Natural killer cell (primary cell): ENCODE measurements at regions not wholly inside any gene's neighbourhood (a gene's known extent, or its start where the extent isn't known, plus 50 kb on each side); places are given as distances from the start of the nearest gene placed in this dataset.

ENCODE experiments used
- ATAC-seq, 3 donors: fragments of 150-1000 bp in 2 of 3; fragments of 200-7000 bp in 1 of 3; cut with Tn5 transposase; 1 replicate in 1 of 3; 2 replicates in 2 of 3; pipeline ENCODE4 v1.10.0; 2021; ENCODE audit warnings: mild to moderate bottlenecking in 2 of 3, moderate library complexity in 2 of 3
- DNase-seq, 2 donors: peaks; one replicate each; pipeline versions ENCODE4 v3.0.0 to v3.0.0-alpha.2; 2013 to 2021; ENCODE audit warnings: mixed read lengths in 1 of 2
- H3K27ac ChIP-seq: one replicate; pipeline ENCODE4 v1.5.1; 2013; ENCODE audit warnings: mild to moderate bottlenecking, low read length
- H3K27me3 ChIP-seq: one replicate; pipeline ENCODE4 v1.6.1; 2013; ENCODE audit warnings: low read length; ENCODE audit not compliant: control insufficient read depth, insufficient read depth
- H3K36me3 ChIP-seq: one replicate; pipeline ENCODE4 v1.6.1; 2013; ENCODE audit warnings: low read length; ENCODE audit not compliant: control insufficient read depth, insufficient read depth
- H3K4me1 ChIP-seq: one replicate; pipeline ENCODE4 v1.6.1; 2013; ENCODE audit warnings: low read length; ENCODE audit not compliant: control insufficient read depth, insufficient read depth
- H3K4me3 ChIP-seq: one replicate; pipeline ENCODE4 v1.5.1; 2013; ENCODE audit warnings: low read length
- H3K9me3 ChIP-seq: one replicate; pipeline ENCODE4 v1.6.1; 2013; ENCODE audit warnings: low read length; ENCODE audit not compliant: control insufficient read depth, insufficient read depth
- H3K27ac Mint-ChIP-seq, 2 donors: one replicate each; pipeline ENCODE4 v1.8.0; 2022; ENCODE audit warnings: mild to moderate bottlenecking in 2 of 2, mixed read lengths in 2 of 2, moderate library complexity in 1 of 2
- H3K27me3 Mint-ChIP-seq, 2 donors: one replicate each; pipeline ENCODE4 v1.8.0; 2022; ENCODE audit warnings: low read depth in 2 of 2, mixed read lengths in 2 of 2
- H3K36me3 Mint-ChIP-seq: one replicate; pipeline ENCODE4 v1.8.0; 2022; ENCODE audit warnings: mixed read lengths
- H3K4me1 Mint-ChIP-seq, 2 donors: one replicate each; pipeline ENCODE4 v1.8.0; 2022; ENCODE audit warnings: mixed read lengths in 2 of 2
- H3K4me3 Mint-ChIP-seq: one replicate; pipeline ENCODE4 v1.8.0; 2022; ENCODE audit warnings: mild to moderate bottlenecking, moderate library complexity, mixed read lengths
- H3K9me3 Mint-ChIP-seq, 2 donors: one replicate each; pipeline ENCODE4 v1.8.0; 2022; ENCODE audit warnings: mixed read lengths in 2 of 2
- WGBS: methylation state at CpG from one replicate; pipeline ENCODE4 v1.1.7; 2013; ENCODE audit warnings: missing lambda C conversion rate; ENCODE audit not compliant: insufficient coverage; 5-methylcytosine and 5-hydroxymethylcytosine counted together
- intact Hi-C: fragments of 100-400 bp; cut with micrococcal nuclease; formaldehyde crosslinking; loops from one replicate; pipeline ENCODE4 v1.14.2; 2022
- TF ChIP-seq, protein P1 (sequence below): fragments of 200-600 bp; IDR thresholded peaks from one replicate; pipeline ENCODE4 v1.8.0; 2022; ENCODE audit warnings: antibody characterized with exemption

DNA sequence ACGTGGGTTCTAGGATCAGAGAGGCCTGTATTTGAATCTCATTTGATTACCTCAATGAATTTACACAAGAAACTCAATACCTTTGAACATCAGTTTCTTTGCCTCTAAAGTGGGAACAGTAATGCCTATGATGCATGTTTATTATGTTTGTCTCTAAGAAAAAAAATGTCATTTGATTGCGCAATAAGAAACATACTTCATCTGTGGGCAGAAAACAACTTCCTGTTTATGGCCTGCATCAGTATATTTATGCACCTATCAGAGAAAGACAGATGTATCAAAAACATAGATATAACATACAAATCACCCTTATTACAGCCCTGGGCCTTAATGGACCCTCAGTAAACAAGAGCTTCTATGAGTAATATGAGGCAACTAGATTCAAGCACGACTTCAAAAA is 516.4 kb upstream of the ARID1B start:
- Histone ChIP-seq H3K27me3 (no peaks in the 10 kb centered on the region), H3K36me3 (no peaks in the 10 kb centered on the region), H3K4me1 (no peaks in the 10 kb centered on the region), H3K4me3 (no peak overlapping the region), H3K9me3 (no peaks in the 10 kb centered on the region), H3K27ac (no peak overlapping the region)
- intact Hi-C loops = no loop called here
- Mint-ChIP-seq H3K27me3 (no peaks in the 10 kb centered on the region), H3K36me3 (no peaks in the 10 kb centered on the region), H3K4me3 (no peak overlapping the region), H3K4me1 (no peaks in the 10 kb centered on the region), H3K27ac (no peak overlapping the region), H3K9me3 (peaks cover 0 to 3% of the 10 kb centered on the region in 2 donors)
- WGBS = 73% methylated on average over 2 of the region's 3 CpGs
- ATAC-seq (no peak), DNase-seq (no peak)
- TF ChIP-seq, protein P1, sequence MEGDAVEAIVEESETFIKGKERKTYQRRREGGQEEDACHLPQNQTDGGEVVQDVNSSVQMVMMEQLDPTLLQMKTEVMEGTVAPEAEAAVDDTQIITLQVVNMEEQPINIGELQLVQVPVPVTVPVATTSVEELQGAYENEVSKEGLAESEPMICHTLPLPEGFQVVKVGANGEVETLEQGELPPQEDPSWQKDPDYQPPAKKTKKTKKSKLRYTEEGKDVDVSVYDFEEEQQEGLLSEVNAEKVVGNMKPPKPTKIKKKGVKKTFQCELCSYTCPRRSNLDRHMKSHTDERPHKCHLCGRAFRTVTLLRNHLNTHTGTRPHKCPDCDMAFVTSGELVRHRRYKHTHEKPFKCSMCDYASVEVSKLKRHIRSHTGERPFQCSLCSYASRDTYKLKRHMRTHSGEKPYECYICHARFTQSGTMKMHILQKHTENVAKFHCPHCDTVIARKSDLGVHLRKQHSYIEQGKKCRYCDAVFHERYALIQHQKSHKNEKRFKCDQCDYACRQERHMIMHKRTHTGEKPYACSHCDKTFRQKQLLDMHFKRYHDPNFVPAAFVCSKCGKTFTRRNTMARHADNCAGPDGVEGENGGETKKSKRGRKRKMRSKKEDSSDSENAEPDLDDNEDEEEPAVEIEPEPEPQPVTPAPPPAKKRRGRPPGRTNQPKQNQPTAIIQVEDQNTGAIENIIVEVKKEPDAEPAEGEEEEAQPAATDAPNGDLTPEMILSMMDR = no peak

DNA sequence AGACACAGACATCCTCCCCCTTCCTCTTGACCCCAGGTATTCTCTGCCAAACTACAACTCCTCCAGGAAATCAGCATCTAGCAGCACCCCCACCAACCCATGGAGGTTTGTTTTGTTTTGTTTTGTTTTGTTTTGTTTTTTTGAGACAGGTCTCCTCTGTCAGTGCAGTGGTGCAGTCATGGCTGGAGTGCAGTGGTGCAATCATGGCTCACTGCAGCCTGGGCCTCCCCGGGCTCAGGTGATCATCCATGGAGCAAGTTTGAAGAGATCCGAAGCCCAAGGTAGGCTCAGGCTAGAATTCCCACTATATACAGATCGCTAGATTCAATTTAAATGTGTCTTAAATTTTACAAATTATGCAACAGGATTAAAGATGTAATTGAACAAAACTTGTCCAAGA is 518.2 kb upstream of the ARID1B start:
- TF ChIP-seq, protein P1 = no peak
- 66% methylated on average over 2 of the region's 3 CpGs for WGBS
- H3K9me3 Mint-ChIP-seq = peaks cover 0 to 3% of the 10 kb centered on the region in 2 donors
- H3K4me3 Mint-ChIP-seq = no peak overlapping the region
- no peaks in the 10 kb centered on the region for H3K27me3 ChIP-seq
- no peaks in the 10 kb centered on the region for H3K9me3 ChIP-seq
- no peaks in the 10 kb centered on the region for H3K27me3 Mint-ChIP-seq
- no peaks in the 10 kb centered on the region for H3K4me1 ChIP-seq
- H3K36me3 ChIP-seq = no peaks in the 10 kb centered on the region
- no peak overlapping the region for H3K4me3 ChIP-seq
- H3K27ac ChIP-seq = no peak overlapping the region
- H3K36me3 Mint-ChIP-seq = no peaks in the 10 kb centered on the region
- H3K27ac Mint-ChIP-seq = no peak overlapping the region
- ATAC-seq (no peak), DNase-seq (no peak)
- no peaks in the 10 kb centered on the region for H3K4me1 Mint-ChIP-seq
- intact Hi-C loops = no loop called here

DNA sequence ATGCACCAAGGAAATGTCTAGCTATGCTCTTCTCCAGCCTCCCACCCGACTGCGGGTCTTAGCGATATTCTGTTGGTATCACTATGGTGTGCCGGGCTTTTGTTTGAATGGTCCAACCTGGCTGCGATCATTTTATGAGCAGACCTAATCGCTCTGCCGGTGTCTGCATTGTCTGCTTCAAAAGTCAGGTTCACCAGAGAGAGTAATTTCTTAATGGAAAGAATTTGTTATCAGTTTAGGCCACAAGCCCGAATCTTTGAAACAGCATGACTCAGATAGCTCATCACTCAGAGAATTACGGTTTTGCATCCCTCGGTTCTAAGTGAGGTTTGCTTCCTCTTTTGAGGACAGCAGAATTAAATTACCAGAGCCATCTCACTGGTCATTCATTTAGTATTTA is 521.0 kb upstream of the ARID1B start:
- 62% methylated on average over 10 of the region's 10 CpGs for WGBS
- H3K27ac Mint-ChIP-seq = no peak overlapping the region

DNA sequence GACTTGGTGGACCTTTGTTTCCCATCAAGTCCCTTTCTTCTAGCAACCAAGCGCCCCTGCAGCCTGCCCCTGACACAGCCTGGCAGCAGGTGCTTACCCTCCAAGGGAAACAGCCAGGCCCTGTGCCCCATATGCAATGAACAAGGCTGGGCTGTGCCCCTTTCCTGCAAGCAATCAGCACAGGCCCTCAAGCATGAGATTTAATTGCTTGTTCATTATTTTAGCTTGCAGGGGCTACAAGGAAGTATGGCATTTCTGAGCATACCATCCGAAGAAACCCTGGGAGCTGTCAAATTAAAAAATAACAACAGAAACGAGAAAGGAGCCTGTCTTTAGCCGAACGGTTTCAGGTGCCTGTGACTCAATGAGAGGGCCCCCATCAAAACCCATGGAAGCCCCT is 522.9 kb upstream of the ARID1B start:
- DNase-seq (no peak), ATAC-seq (no peak)
- intact Hi-C loops = no loop called here
- WGBS = 90% methylated on average over 5 of the region's 5 CpGs
- Histone ChIP-seq H3K36me3 (no peaks in the 10 kb centered on the region), H3K27ac (no peak overlapping the region), H3K4me3 (no peak overlapping the region), H3K9me3 (no peaks in the 10 kb centered on the region), H3K27me3 (no peaks in the 10 kb centered on the region), H3K4me1 (no peaks in the 10 kb centered on the region)
- Mint-ChIP-seq H3K9me3 (no peaks in the 10 kb centered on the region), H3K27me3 (no peaks in the 10 kb centered on the region), H3K27ac (no peak overlapping the region), H3K4me3 (no peak overlapping the region), H3K4me1 (no peaks in the 10 kb centered on the region), H3K36me3 (no peaks in the 10 kb centered on the region)
- TF ChIP-seq, protein P1 = no peak

More for the DNA sequence above, 521.0 kb upstream of the ARID1B start:
- TF ChIP-seq, protein P1 = no peak
- ATAC-seq = no peak
- Mint-ChIP-seq H3K9me3 (peaks cover 0 to 3% of the 10 kb centered on the region in 2 donors), H3K27me3 (no peaks in the 10 kb centered on the region), H3K4me1 (no peaks in the 10 kb centered on the region), H3K4me3 (no peak overlapping the region), H3K36me3 (no peaks in the 10 kb centered on the region)
- no peak overlapping the region for H3K4me3 ChIP-seq
- no peaks in the 10 kb centered on the region for H3K9me3 ChIP-seq
- DNase-seq = no peak
- H3K27me3 ChIP-seq = no peaks in the 10 kb centered on the region
- no peaks in the 10 kb centered on the region for H3K4me1 ChIP-seq
- intact Hi-C loops = no loop called here
- H3K27ac ChIP-seq = no peak overlapping the region
- no peaks in the 10 kb centered on the region for H3K36me3 ChIP-seq
